Neural cell (in vitro differentiated cells): ENCODE measurements at regions not wholly inside any gene's neighbourhood (a gene's known extent, or its start where the extent isn't known, plus 50 kb on each side); places are given as distances from the start of the nearest gene placed in this dataset.

ENCODE experiments used
- H2AFZ ChIP-seq: fragments of 200-600, 300-800 bp; sonication (generic), shearing (Covaris generic); 2 replicates; pipeline ENCODE4 v1.6.0; 2014; ENCODE audit warnings: low read depth, mild to moderate bottlenecking, antibody characterized with exemption, low read length, moderate library complexity
- H3F3A ChIP-seq: fragments of 200-600 bp; shearing (Covaris generic); 2 replicates; pipeline ENCODE4 v1.6.1; 2016; ENCODE audit warnings: mild to moderate bottlenecking, moderate library complexity, mixed read lengths, antibody characterized with exemption, low read length; ENCODE audit not compliant: insufficient read depth, poor library complexity, severe bottlenecking
- H3K27ac ChIP-seq: fragments of 200-600, 300-800 bp; sonication (generic), shearing (Covaris generic); 2 replicates; pipeline ENCODE4 v1.5.1; 2014; ENCODE audit warnings: mild to moderate bottlenecking, low read length, moderate library complexity
- H3K27me3 ChIP-seq: fragments of 300-800, 200-600 bp; sonication (generic), shearing (Covaris generic); 2 replicates; pipeline ENCODE4 v1.6.0; 2014; ENCODE audit warnings: mild to moderate bottlenecking, low read depth, low read length, moderate library complexity; ENCODE audit not compliant: insufficient read depth
- H3K36me3 ChIP-seq: fragments of 300-800, 200-600 bp; sonication (generic), shearing (Covaris generic); 2 replicates; pipeline ENCODE4 v1.5.1; 2014; ENCODE audit warnings: mild to moderate bottlenecking, antibody characterized with exemption, low read length, moderate library complexity; ENCODE audit not compliant: insufficient read depth
- H3K4me2 ChIP-seq: fragments of 300-800, 200-600 bp; sonication (generic), shearing (Covaris generic); 2 replicates; pipeline ENCODE4 v1.6.0; 2014; ENCODE audit warnings: mild to moderate bottlenecking, low read length
- H3K4me3 ChIP-seq: fragments of 300-800, 200-600 bp; sonication (generic), shearing (Covaris generic); 2 replicates; pipeline ENCODE4 v1.5.1; 2014; ENCODE audit warnings: mild to moderate bottlenecking, low read length, moderate library complexity
- H3K79me2 ChIP-seq: fragments of 200-600 bp; shearing (Covaris generic); replicated peaks from 2 replicates; pipeline ENCODE4 v1.6.0; 2014; ENCODE audit warnings: mild to moderate bottlenecking, low read length, moderate library complexity; ENCODE audit not compliant: insufficient read depth
- H3K9ac ChIP-seq: fragments of 300-800, 200-600 bp; sonication (generic), shearing (Covaris generic); 2 replicates; pipeline ENCODE4 v1.6.1; 2016; ENCODE audit warnings: mild to moderate bottlenecking, low read length, mixed read lengths
- H3K9me2 ChIP-seq: fragments of 200-600 bp; shearing (Covaris generic); 2 replicates; pipeline ENCODE4 v1.6.1; 2016; ENCODE audit warnings: mild to moderate bottlenecking, low read length, mixed read lengths; ENCODE audit not compliant: insufficient read depth
- H3K9me3 ChIP-seq: fragments of 200-600, 300-800 bp; sonication (generic), shearing (Covaris generic); 2 replicates; pipeline ENCODE4 v1.6.1; 2016; ENCODE audit warnings: mild to moderate bottlenecking, mixed run types, low read length, moderate library complexity, mixed read lengths
- H4K20me1 ChIP-seq: fragments of 200-600 bp; shearing (Covaris generic); 2 replicates; pipeline ENCODE4 v1.6.1; 2016; ENCODE audit warnings: mild to moderate bottlenecking, mixed run types; ENCODE audit not compliant: insufficient read depth
- EP300 ChIP-seq: fragments of 450-650 bp; conservative IDR thresholded peaks from 2 replicates; pipeline ENCODE4 v1.6.1; 2014; ENCODE audit warnings: antibody characterized with exemption, mild to moderate bottlenecking, moderate library complexity; ENCODE audit not compliant: poor library complexity, severe bottlenecking
- EZH2 ChIP-seq: fragments of 200-600, 300-800 bp; shearing (Covaris generic), sonication (generic); IDR thresholded peaks from 2 replicates; pipeline ENCODE4 v1.6.1; 2014; ENCODE audit warnings: antibody characterized with exemption, low read length, borderline replicate concordance, mild to moderate bottlenecking; ENCODE audit not compliant: insufficient read depth, poor library complexity, severe bottlenecking
- MXI1 ChIP-seq: fragments of 450-650 bp; conservative IDR thresholded peaks from 2 replicates; pipeline ENCODE4 v1.6.1; 2014; ENCODE audit warnings: antibody characterized with exemption, mild to moderate bottlenecking; ENCODE audit not compliant: poor library complexity, severe bottlenecking
- POLR2AphosphoS5 ChIP-seq: IDR thresholded peaks from 2 replicates; pipeline ENCODE4 v1.6.1; 2012
- RAD21 ChIP-seq: fragments of 450-650 bp; conservative IDR thresholded peaks from 2 replicates; pipeline ENCODE4 v1.6.1; 2014; ENCODE audit warnings: antibody characterized with exemption, mild to moderate bottlenecking, moderate library complexity
- SMC3 ChIP-seq: fragments of 450-650 bp; conservative IDR thresholded peaks from 2 replicates; pipeline ENCODE4 v1.6.1; 2014; ENCODE audit warnings: antibody characterized with exemption, mild to moderate bottlenecking, moderate library complexity; ENCODE audit not compliant: poor library complexity
- TAF1 ChIP-seq: IDR thresholded peaks from 2 replicates; pipeline ENCODE4 v1.6.1; 2012; ENCODE audit warnings: low read depth
- TF ChIP-seq, protein P1 (sequence below): IDR thresholded peaks from 2 replicates; pipeline ENCODE4 v1.6.1; 2012; ENCODE audit warnings: borderline replicate concordance
- TF ChIP-seq, protein P2 (sequence below): fragments of 450-650 bp; IDR thresholded peaks from 2 replicates; pipeline ENCODE4 v1.5.1; 2014; ENCODE audit warnings: antibody characterized with exemption, mild to moderate bottlenecking, moderate library complexity; ENCODE audit not compliant: poor library complexity, severe bottlenecking

DNA sequence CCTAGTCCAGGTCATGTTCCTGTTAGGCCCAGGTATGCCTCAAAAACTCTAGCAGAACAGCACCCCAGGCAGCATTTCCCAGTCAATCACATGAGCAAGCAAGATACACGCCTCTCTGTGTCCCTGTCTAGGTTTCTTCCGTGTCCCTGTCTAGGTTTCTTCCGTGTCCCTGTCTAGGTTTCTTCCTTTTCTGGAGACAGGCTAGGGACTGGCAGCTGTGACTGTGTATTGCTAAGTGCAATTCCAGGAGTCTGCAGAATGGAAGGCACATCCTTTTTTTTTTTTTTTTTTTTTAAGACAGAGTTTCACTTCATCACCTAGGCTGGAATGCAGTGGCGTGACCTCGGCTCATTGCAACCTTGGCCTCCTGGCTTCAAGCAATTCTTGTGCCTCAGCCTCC, 77.6 kb downstream of the SETD4 start:
- Histone ChIP-seq H3K4me2 (no peak overlapping the region), H4K20me1 (no peaks in the 10 kb centered on the region), H2AFZ (no peak overlapping the region), H3K9ac (no peak overlapping the region), H3K27me3 (no peaks in the 10 kb centered on the region), H3K9me2 (no peaks in the 10 kb centered on the region), H3K9me3 (no peaks in the 10 kb centered on the region), H3K79me2 (no peaks in the 10 kb centered on the region), H3K36me3 (no peaks in the 10 kb centered on the region), H3K27ac (no peak overlapping the region), H3F3A (no peaks in the 10 kb centered on the region), H3K4me3 (no peak overlapping the region)
- TF ChIP-seq POLR2AphosphoS5: no peak
- TF ChIP-seq, protein P1, sequence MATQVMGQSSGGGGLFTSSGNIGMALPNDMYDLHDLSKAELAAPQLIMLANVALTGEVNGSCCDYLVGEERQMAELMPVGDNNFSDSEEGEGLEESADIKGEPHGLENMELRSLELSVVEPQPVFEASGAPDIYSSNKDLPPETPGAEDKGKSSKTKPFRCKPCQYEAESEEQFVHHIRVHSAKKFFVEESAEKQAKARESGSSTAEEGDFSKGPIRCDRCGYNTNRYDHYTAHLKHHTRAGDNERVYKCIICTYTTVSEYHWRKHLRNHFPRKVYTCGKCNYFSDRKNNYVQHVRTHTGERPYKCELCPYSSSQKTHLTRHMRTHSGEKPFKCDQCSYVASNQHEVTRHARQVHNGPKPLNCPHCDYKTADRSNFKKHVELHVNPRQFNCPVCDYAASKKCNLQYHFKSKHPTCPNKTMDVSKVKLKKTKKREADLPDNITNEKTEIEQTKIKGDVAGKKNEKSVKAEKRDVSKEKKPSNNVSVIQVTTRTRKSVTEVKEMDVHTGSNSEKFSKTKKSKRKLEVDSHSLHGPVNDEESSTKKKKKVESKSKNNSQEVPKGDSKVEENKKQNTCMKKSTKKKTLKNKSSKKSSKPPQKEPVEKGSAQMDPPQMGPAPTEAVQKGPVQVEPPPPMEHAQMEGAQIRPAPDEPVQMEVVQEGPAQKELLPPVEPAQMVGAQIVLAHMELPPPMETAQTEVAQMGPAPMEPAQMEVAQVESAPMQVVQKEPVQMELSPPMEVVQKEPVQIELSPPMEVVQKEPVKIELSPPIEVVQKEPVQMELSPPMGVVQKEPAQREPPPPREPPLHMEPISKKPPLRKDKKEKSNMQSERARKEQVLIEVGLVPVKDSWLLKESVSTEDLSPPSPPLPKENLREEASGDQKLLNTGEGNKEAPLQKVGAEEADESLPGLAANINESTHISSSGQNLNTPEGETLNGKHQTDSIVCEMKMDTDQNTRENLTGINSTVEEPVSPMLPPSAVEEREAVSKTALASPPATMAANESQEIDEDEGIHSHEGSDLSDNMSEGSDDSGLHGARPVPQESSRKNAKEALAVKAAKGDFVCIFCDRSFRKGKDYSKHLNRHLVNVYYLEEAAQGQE: no peak
- no peak for TF ChIP-seq MXI1
- TF ChIP-seq EZH2: no peak
- TF ChIP-seq, protein P2, sequence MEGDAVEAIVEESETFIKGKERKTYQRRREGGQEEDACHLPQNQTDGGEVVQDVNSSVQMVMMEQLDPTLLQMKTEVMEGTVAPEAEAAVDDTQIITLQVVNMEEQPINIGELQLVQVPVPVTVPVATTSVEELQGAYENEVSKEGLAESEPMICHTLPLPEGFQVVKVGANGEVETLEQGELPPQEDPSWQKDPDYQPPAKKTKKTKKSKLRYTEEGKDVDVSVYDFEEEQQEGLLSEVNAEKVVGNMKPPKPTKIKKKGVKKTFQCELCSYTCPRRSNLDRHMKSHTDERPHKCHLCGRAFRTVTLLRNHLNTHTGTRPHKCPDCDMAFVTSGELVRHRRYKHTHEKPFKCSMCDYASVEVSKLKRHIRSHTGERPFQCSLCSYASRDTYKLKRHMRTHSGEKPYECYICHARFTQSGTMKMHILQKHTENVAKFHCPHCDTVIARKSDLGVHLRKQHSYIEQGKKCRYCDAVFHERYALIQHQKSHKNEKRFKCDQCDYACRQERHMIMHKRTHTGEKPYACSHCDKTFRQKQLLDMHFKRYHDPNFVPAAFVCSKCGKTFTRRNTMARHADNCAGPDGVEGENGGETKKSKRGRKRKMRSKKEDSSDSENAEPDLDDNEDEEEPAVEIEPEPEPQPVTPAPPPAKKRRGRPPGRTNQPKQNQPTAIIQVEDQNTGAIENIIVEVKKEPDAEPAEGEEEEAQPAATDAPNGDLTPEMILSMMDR: no peak
- no peak for TF ChIP-seq SMC3
- no peak for TF ChIP-seq TAF1
- TF ChIP-seq EP300: no peak
- no peak for TF ChIP-seq RAD21

DNA sequence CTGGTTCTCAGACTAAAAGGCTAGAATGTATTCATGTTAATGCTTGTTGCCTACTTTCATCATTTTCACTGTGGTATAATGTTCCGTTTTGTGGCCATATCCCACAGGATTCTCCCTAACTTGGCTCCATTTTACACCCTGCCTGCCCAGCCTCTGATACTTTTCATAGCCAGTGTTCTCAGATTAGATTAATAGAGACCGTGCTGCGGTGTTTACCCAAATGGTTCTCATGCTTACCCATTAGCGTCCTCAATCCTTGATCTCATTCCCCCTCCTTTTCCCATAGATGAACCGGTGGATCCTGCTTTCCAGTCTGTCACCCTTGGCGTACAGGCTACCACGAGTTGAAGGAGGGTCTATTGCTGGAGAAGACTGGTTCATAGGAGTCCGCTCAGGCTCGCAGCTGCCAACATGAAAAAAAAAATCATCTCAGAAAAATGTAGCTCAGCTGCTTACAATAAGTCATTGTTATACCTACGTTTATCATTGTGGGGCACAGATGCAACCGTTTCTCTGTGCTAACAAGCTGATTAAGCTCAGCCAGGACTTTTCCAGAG, 78.7 kb downstream of the SETD4 start:
- Histone ChIP-seq H3F3A (no peaks in the 10 kb centered on the region), H2AFZ (no peak overlapping the region), H3K4me3 (no peak overlapping the region), H3K9ac (no peak overlapping the region), H3K9me2 (no peaks in the 10 kb centered on the region), H3K36me3 (no peaks in the 10 kb centered on the region), H3K9me3 (no peaks in the 10 kb centered on the region), H3K79me2 (no peaks in the 10 kb centered on the region), H4K20me1 (no peaks in the 10 kb centered on the region), H3K27ac (no peak overlapping the region), H3K4me2 (no peak overlapping the region), H3K27me3 (no peaks in the 10 kb centered on the region)
- TF ChIP-seq TAF1: no peak
- TF ChIP-seq RAD21: no peak
- no peak for TF ChIP-seq SMC3
- TF ChIP-seq EZH2: no peak
- TF ChIP-seq, protein P2: no peak
- no peak for TF ChIP-seq MXI1
- TF ChIP-seq, protein P1: no peak
- no peak for TF ChIP-seq POLR2AphosphoS5
- TF ChIP-seq EP300: no peak
